ENCODE measurements at regions not wholly inside any gene's neighbourhood (a gene's known extent, or its start where the extent isn't known, plus 50 kb on each side); places are given as distances from the start of the nearest gene placed in this dataset.

- TF ChIP-seq, protein P1, sequence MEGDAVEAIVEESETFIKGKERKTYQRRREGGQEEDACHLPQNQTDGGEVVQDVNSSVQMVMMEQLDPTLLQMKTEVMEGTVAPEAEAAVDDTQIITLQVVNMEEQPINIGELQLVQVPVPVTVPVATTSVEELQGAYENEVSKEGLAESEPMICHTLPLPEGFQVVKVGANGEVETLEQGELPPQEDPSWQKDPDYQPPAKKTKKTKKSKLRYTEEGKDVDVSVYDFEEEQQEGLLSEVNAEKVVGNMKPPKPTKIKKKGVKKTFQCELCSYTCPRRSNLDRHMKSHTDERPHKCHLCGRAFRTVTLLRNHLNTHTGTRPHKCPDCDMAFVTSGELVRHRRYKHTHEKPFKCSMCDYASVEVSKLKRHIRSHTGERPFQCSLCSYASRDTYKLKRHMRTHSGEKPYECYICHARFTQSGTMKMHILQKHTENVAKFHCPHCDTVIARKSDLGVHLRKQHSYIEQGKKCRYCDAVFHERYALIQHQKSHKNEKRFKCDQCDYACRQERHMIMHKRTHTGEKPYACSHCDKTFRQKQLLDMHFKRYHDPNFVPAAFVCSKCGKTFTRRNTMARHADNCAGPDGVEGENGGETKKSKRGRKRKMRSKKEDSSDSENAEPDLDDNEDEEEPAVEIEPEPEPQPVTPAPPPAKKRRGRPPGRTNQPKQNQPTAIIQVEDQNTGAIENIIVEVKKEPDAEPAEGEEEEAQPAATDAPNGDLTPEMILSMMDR (IDR thresholded peaks at IDR 0.05; ENCODE audit: control insufficient read depth, extremely low read depth, insufficient read depth), result no peak
- H3K4me3 ChIP-seq (ENCODE audit: low read depth, low read length), result no peak overlapping the region
- no peak for DNase-seq (ENCODE audit: low read depth)
These were observed 51.7 kb upstream of the TIAM1 start for GRCh38 chr21:31395791-31396190.

GRCh38 chr21:31395268-31395667 lies 51.2 kb upstream of the TIAM1 start:
- no peak overlapping the region for H3K4me3 ChIP-seq (ENCODE audit: low read depth, low read length)
- TF ChIP-seq, protein P1 (IDR thresholded peaks at IDR 0.05; ENCODE audit: control insufficient read depth, extremely low read depth, insufficient read depth), result no peak
- DNase-seq (ENCODE audit: low read depth), result no peak

DNA sequence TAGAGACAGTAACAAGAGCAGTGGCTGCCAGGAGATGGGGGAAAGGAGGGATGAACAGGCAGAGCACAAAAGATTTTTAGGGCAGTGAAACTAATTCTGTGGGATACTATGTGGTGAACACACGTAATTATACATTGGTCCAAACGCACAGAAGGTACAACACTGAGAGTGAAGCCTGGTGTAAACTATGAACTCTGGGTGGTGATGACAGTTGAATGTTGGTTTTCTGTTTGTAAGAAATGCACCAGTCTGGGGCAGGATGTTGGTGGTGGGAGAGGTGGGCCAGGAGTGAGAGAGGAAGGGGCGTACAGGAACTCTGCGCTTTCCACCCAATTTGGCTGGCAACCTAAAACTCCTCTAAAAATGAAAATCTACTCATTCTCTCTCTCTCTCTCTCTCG lies 50.2 kb upstream of the TIAM1 start:
- TF ChIP-seq, protein P1 (IDR thresholded peaks at IDR 0.05; ENCODE audit: control insufficient read depth, extremely low read depth, insufficient read depth), result no peak
- no peak overlapping the region for H3K4me3 ChIP-seq (ENCODE audit: low read depth, low read length)
- DNase-seq (ENCODE audit: low read depth), result no peak

Data from LNCaP clone FGC (cell line).